IMR-90 (cell line): ENCODE measurements at regions not wholly inside any gene's neighbourhood (a gene's known extent, or its start where the extent isn't known, plus 50 kb on each side); places are given as distances from the start of the nearest gene placed in this dataset.
A peak's percentile ranks its signal among the peaks of the same experiment; 100 is the strongest.

Experiments used
- ATAC-seq: fragments of 200-7000 bp; cut with Tn5 transposase; 2 replicates; pipeline ENCODE4 v1.9.1; 2020; ENCODE audit warnings: low read depth, mild to moderate bottlenecking, moderate library complexity
- BruUV-seq: library from RNA; stranded (reverse); fragments of 400-500 nt; replicated peaks from 2 replicates; lab custom pipeline; 2021; lab: Mats Ljungman, UMichigan
- CTCF ChIA-PET: fragments of 300-600 bp; formaldehyde crosslinking; extraction: SDS; loops from one replicate; lab custom pipeline; 2021; ENCODE audit warnings: antibody characterized with exemption; lab: Yijun Ruan, JAX
- POLR2A ChIA-PET: fragments of 300-600 bp; sonication (Branson Sonifier 250); formaldehyde crosslinking; loops from one replicate; lab custom pipeline; 2022; ENCODE audit warnings: antibody characterized with exemption; ENCODE audit not compliant: unreplicated experiment; lab: Charles Lee
- DNase-seq: peaks from one replicate; pipeline ENCODE4 v3.0.0; 2013
- H2AFZ ChIP-seq: replicated peaks from 2 replicates; pipeline ENCODE3; 2013; ENCODE audit warnings: low read length, mild to moderate bottlenecking; ENCODE audit not compliant: poor library complexity
- H2AK5ac ChIP-seq: 2 replicates; pipeline ENCODE4 v1.6.1; 2013; ENCODE audit warnings: low read depth, low read length, inconsistent platforms
- H2AK9ac ChIP-seq: replicated peaks from 2 replicates; pipeline ENCODE3; 2013; ENCODE audit warnings: mild to moderate bottlenecking, low read depth, low read length, moderate library complexity; ENCODE audit not compliant: poor library complexity
- H2BK120ac ChIP-seq: 2 replicates; pipeline ENCODE4 v1.6.1; 2013; ENCODE audit warnings: low read depth, low read length, inconsistent platforms
- H2BK15ac ChIP-seq: 3 replicates; pipeline ENCODE4 v1.6.1; 2013; ENCODE audit warnings: low read depth, low read length, inconsistent platforms
- H2BK20ac ChIP-seq: 2 replicates; pipeline ENCODE4 v1.6.1; 2013; ENCODE audit warnings: low read depth, mild to moderate bottlenecking, inconsistent platforms, low read length, moderate library complexity
- H2BK5ac ChIP-seq: 2 replicates; pipeline ENCODE4 v1.6.1; 2013; ENCODE audit warnings: mild to moderate bottlenecking, low read depth, low read length, inconsistent platforms; ENCODE audit not compliant: poor library complexity, severe bottlenecking
- H3K14ac ChIP-seq: replicated peaks from 2 replicates; pipeline ENCODE4 v1.6.1; 2013; ENCODE audit warnings: low read depth, low read length, inconsistent platforms
- H3K18ac ChIP-seq: 2 replicates; pipeline ENCODE4 v1.6.1; 2013; ENCODE audit warnings: low read depth, low read length, control low read depth
- H3K23ac ChIP-seq: 2 replicates; pipeline ENCODE4 v1.6.1; 2013; ENCODE audit warnings: low read depth, low read length, inconsistent platforms
- H3K27ac ChIP-seq: 2 replicates; pipeline ENCODE4 v1.5.1; 2013; ENCODE audit warnings: mild to moderate bottlenecking, control low read depth, low read length; ENCODE audit not compliant: insufficient read depth
- H3K27me3 ChIP-seq: 2 replicates; pipeline ENCODE4 v1.6.1; 2013; ENCODE audit warnings: low read length; ENCODE audit not compliant: control insufficient read depth, insufficient read depth
- H3K36me3 ChIP-seq: 2 replicates; pipeline ENCODE4 v1.6.1; 2013; ENCODE audit warnings: low read length, mixed read lengths; ENCODE audit not compliant: control insufficient read depth, insufficient read depth
- H3K4ac ChIP-seq: 2 replicates; pipeline ENCODE4 v1.6.1; 2013; ENCODE audit warnings: low read depth, low read length, inconsistent platforms
- H3K4me1 ChIP-seq: 2 replicates; pipeline ENCODE4 v1.6.1; 2013; ENCODE audit warnings: low read length, mixed read lengths; ENCODE audit not compliant: control insufficient read depth, insufficient read depth
- H3K4me2 ChIP-seq: 2 replicates; pipeline ENCODE4 v1.6.1; 2013; ENCODE audit warnings: low read depth, mild to moderate bottlenecking, control low read depth, low read length, moderate library complexity
- H3K4me3 ChIP-seq: 2 replicates; pipeline ENCODE4 v1.5.1; 2013; ENCODE audit warnings: low read depth, mild to moderate bottlenecking, control low read depth, low read length, moderate library complexity; ENCODE audit not compliant: insufficient read depth
- H3K56ac ChIP-seq: 2 replicates; pipeline ENCODE4 v1.6.1; 2013; ENCODE audit warnings: low read length, inconsistent platforms; ENCODE audit not compliant: insufficient read depth; ENCODE audit errors: extremely low read depth
- H3K79me1 ChIP-seq, 2 experiments: 2 replicates each; pipeline ENCODE4 v1.6.1; 2013; ENCODE audit warnings: low read length in 2 of 2, inconsistent platforms in 1 of 2, low read depth in 1 of 2
- H3K9ac ChIP-seq: 2 replicates; pipeline ENCODE4 v1.6.1; 2013; ENCODE audit warnings: low read depth, low read length, control low read depth
- H3K9me1 ChIP-seq: 2 replicates; pipeline ENCODE4 v1.6.1; 2013; ENCODE audit warnings: low read length, inconsistent platforms; ENCODE audit not compliant: insufficient read depth
- H3K9me3 ChIP-seq: 2 replicates; pipeline ENCODE4 v1.6.1; 2013; ENCODE audit warnings: low read length; ENCODE audit not compliant: control insufficient read depth, insufficient read depth
- H4K20me1 ChIP-seq: 2 replicates; pipeline ENCODE4 v1.6.1; 2013; ENCODE audit warnings: low read length, inconsistent platforms; ENCODE audit not compliant: insufficient read depth
- H4K5ac ChIP-seq: 2 replicates; pipeline ENCODE4 v1.6.1; 2013; ENCODE audit warnings: mild to moderate bottlenecking, low read depth, low read length, control low read depth
- H4K8ac ChIP-seq, 2 experiments: 2 replicates each; pipeline ENCODE4 v1.6.1; 2013; ENCODE audit warnings: low read depth in 2 of 2, low read length in 2 of 2, control low read depth in 1 of 2, inconsistent platforms in 1 of 2
- H4K91ac ChIP-seq: 2 replicates; pipeline ENCODE4 v1.6.1; 2013; ENCODE audit warnings: low read depth, low read length, inconsistent platforms; ENCODE audit not compliant: insufficient read depth
- CEBPB ChIP-seq: IDR thresholded peaks from 2 replicates; pipeline ENCODE4 v1.6.1; 2012; ENCODE audit warnings: low read depth, low read length, improper control_type of control experiment
- SMC3 ChIP-seq: fragments of 150-350 bp; IDR thresholded peaks from 2 replicates; pipeline ENCODE4 v1.6.1; 2016; ENCODE audit warnings: low read depth, mild to moderate bottlenecking, antibody characterized with exemption, low read length, moderate library complexity
- WGBS, 2 experiments: methylation state at CpG; one replicate each; pipeline versions ENCODE4 v1.1.5 to v1.1.7; 2013; ENCODE audit warnings: missing lambda C conversion rate in 2 of 2; ENCODE audit not compliant: insufficient read length in 1 of 2; ENCODE audit errors: extremely low coverage in 2 of 2; 5-methylcytosine and 5-hydroxymethylcytosine counted together
- dilution Hi-C: fragments of 300-500 bp; cut with HindIII; formaldehyde crosslinking; loops from one replicate; pipeline ENCODE4 v1.14.3; 2018; ENCODE audit warnings: low sequenced_read_pairs; ENCODE audit not compliant: unreplicated experiment
- in situ Hi-C: fragments of 300-500 bp; cut with MboI; formaldehyde crosslinking; loops from 3 replicates; pipeline ENCODE4 v1.14.3; 2019; ENCODE audit warnings: low sequenced_read_pairs, inconsistent platforms, mixed read lengths
- intact Hi-C: fragments of 100-400 bp; cut with micrococcal nuclease; formaldehyde crosslinking; loops from 2 replicates; pipeline ENCODE4 v1.10.0; 2022

DNA sequence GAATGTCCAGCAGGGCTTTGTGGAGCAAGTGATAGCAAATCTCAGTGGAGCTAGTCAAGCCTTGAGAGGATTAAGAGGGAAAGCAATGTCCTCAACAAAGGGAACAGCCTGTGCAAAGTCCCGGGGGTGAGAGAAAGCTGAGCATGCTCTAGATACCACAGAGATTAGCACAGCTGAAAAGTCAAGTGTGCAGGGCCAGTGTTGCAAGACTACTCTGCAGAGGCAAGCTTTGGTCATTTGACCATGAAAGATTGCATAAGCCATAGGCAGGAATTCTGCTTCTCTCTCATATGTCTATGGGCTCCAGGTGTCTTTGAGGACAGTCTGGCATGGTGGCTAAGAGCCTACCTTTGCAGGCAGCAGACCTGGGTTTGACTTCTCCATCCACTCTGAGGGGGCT, 181.0 kb upstream of the JUN start:
- Histone ChIP-seq H3K56ac (no peak overlapping the region), H2BK15ac (no peak overlapping the region), H2BK120ac (no peak overlapping the region), H2AK5ac (no peak overlapping the region), H3K36me3 (no peaks in the 10 kb centered on the region), H3K23ac (no peak overlapping the region), H2BK5ac (no peak overlapping the region), H4K20me1 (no peaks in the 10 kb centered on the region), H3K9ac (no peak overlapping the region), H3K4me2 (no peak overlapping the region), H3K79me1 (no peaks in the 10 kb centered on the region), H3K4me1 (peaks cover 4% of the 10 kb centered on the region; the same call in 1 of the 2 replicates), H3K4ac (no peak overlapping the region), H2BK20ac (no peak overlapping the region), H2AK9ac (no peak overlapping the region), H4K8ac (no peak overlapping the region), H3K27ac (no peak overlapping the region), H4K5ac (no peak overlapping the region), H3K9me1 (no peaks in the 10 kb centered on the region), H4K91ac (no peak overlapping the region), H3K4me3 (no peak overlapping the region), H3K14ac (no peak overlapping the region; the same call in 1 of the 2 replicates), H3K18ac (no peak overlapping the region), H3K27me3 (no peaks in the 10 kb centered on the region), H3K9me3 (no peaks in the 10 kb centered on the region), H2AFZ (no peak overlapping the region)
- dilution Hi-C loops (no loop called here), intact Hi-C loops (no loop called here), in situ Hi-C loops (no loop called here)
- WGBS, 2 experiments: 100% methylated on average over 1 of the region's 1 CpG; no CpG with 5 or more reads in 1 of the 2 experiments
- ATAC-seq: peak; percentile 49
- ChIA-PET POLR2A (no interaction called here), CTCF (no interaction called here)
- peak; percentile 40 for DNase-seq
- no TSS peak for BruUV-seq
- TF ChIP-seq CEBPB: peak; percentile 60
- TF ChIP-seq SMC3: no peak
